Karpas-422 (cell line): ENCODE measurements at regions not wholly inside any gene's neighbourhood (a gene's known extent, or its start where the extent isn't known, plus 50 kb on each side); places are given as distances from the start of the nearest gene placed in this dataset.
"Not testable (repeated sequence)": the region's sequence is repeated elsewhere in the genome, so short reads cannot be mapped to it uniquely, and the experiment has no call there.

Experiments
- DNase-seq: peaks from one replicate; pipeline ENCODE4 v3.0.0-alpha.2; 2015
- H2AFZ ChIP-seq: fragments of 200-600 bp; sonication (generic); 2 replicates; pipeline ENCODE4 v1.6.1; 2014; ENCODE audit warnings: antibody characterized with exemption, low read length, mixed read lengths
- H3K27ac ChIP-seq: fragments of 200-600 bp; sonication (generic); 2 replicates; pipeline ENCODE4 v1.5.1; 2014; ENCODE audit warnings: mild to moderate bottlenecking, low read length, moderate library complexity
- H3K27me3 ChIP-seq: fragments of 200-600 bp; sonication (generic); 2 replicates; pipeline ENCODE4 v1.6.1; 2014; ENCODE audit warnings: low read length, mixed read lengths
- H3K36me3 ChIP-seq: fragments of 200-600 bp; sonication (generic); 2 replicates; pipeline ENCODE4 v1.6.1; 2014; ENCODE audit warnings: low read length, mixed read lengths; ENCODE audit not compliant: insufficient read depth
- H3K4me1 ChIP-seq: fragments of 200-600 bp; sonication (generic); 2 replicates; pipeline ENCODE4 v1.6.1; 2014; ENCODE audit warnings: mild to moderate bottlenecking, low read length, mixed read lengths
- H3K4me2 ChIP-seq: fragments of 200-600 bp; sonication (generic); 2 replicates; pipeline ENCODE4 v1.6.1; 2014; ENCODE audit warnings: low read length, low read depth, mild to moderate bottlenecking; ENCODE audit not compliant: poor library complexity, severe bottlenecking
- H3K4me3 ChIP-seq: fragments of 200-600 bp; sonication (generic); 2 replicates; pipeline ENCODE4 v1.5.1; 2014; ENCODE audit warnings: mild to moderate bottlenecking, antibody characterized with exemption, low read length, mixed read lengths
- H3K79me2 ChIP-seq: fragments of 200-600 bp; sonication (generic); 2 replicates; pipeline ENCODE4 v1.6.1; 2014; ENCODE audit warnings: mild to moderate bottlenecking, low read length, mixed read lengths
- H3K9ac ChIP-seq: fragments of 200-600 bp; sonication (generic); 2 replicates; pipeline ENCODE4 v1.6.0; 2014; ENCODE audit warnings: low read length
- H3K9me2 ChIP-seq: fragments of 200-600 bp; sonication (generic), shearing (Covaris generic); replicated peaks from 2 replicates; pipeline ENCODE4 v1.6.0; 2014; ENCODE audit warnings: mild to moderate bottlenecking, low read length, moderate library complexity; ENCODE audit not compliant: insufficient read depth
- H3K9me3 ChIP-seq: fragments of 300-700, 200-600 bp; sonication (generic); 2 replicates; pipeline ENCODE4 v1.6.1; 2014; ENCODE audit warnings: low read length, mixed read lengths
- H4K20me1 ChIP-seq: fragments of 200-600 bp; sonication (generic); 2 replicates; pipeline ENCODE4 v1.6.1; 2014; ENCODE audit warnings: mild to moderate bottlenecking, antibody characterized with exemption, low read length, low read depth; ENCODE audit not compliant: insufficient read depth

GRCh38 chr10:78096486-78096885 lies 62.8 kb downstream of the RPS24 start:
- H3K36me3 ChIP-seq, H3K27ac ChIP-seq, H4K20me1 ChIP-seq, H3K4me3 ChIP-seq, H3K9me2 ChIP-seq, DNase-seq, H2AFZ ChIP-seq, H3K9me3 ChIP-seq, H3K4me1 ChIP-seq, H3K79me2 ChIP-seq, H3K27me3 ChIP-seq, H3K9ac ChIP-seq, H3K4me2 ChIP-seq: not testable (repeated sequence)

GRCh38 chr10:78102593-78102992 lies 68.9 kb downstream of the RPS24 start:
- not testable (repeated sequence) for H3K27me3 ChIP-seq, H4K20me1 ChIP-seq, H3K9me3 ChIP-seq, H3K4me1 ChIP-seq, DNase-seq, H3K36me3 ChIP-seq, H3K4me3 ChIP-seq, H3K9me2 ChIP-seq, H3K27ac ChIP-seq, H3K4me2 ChIP-seq, H2AFZ ChIP-seq, H3K79me2 ChIP-seq, H3K9ac ChIP-seq

GRCh38 chr10:78109210-78109609 lies 75.5 kb downstream of the RPS24 start:
- no peak overlapping the region for H3K27ac ChIP-seq
- no peak for DNase-seq
- no peaks in the 10 kb centered on the region for H3K4me1 ChIP-seq
- no peaks in the 10 kb centered on the region for H3K27me3 ChIP-seq
- H4K20me1 ChIP-seq, result no peaks in the 10 kb centered on the region
- H3K9ac ChIP-seq, result no peak overlapping the region
- no peak overlapping the region for H3K4me2 ChIP-seq
- no peak overlapping the region for H2AFZ ChIP-seq
- H3K36me3 ChIP-seq, result no peaks in the 10 kb centered on the region
- H3K9me2 ChIP-seq, result no peaks in the 10 kb centered on the region
- no peak overlapping the region for H3K4me3 ChIP-seq
- H3K79me2 ChIP-seq, result no peaks in the 10 kb centered on the region
- H3K9me3 ChIP-seq, result no peaks in the 10 kb centered on the region

GRCh38 chr10:78115135-78115853 lies 81.6 kb downstream of the RPS24 start:
- Histone ChIP-seq H3K9ac (no peak overlapping the region), H4K20me1 (no peaks in the 10 kb centered on the region), H3K9me3 (no peaks in the 10 kb centered on the region), H3K27ac (no peak overlapping the region), H3K4me2 (no peak overlapping the region), H3K79me2 (no peaks in the 10 kb centered on the region), H3K4me3 (no peak overlapping the region), H2AFZ (no peak overlapping the region), H3K27me3 (no peaks in the 10 kb centered on the region), H3K36me3 (no peaks in the 10 kb centered on the region), H3K9me2 (no peaks in the 10 kb centered on the region), H3K4me1 (no peaks in the 10 kb centered on the region)
- DNase-seq, result no peak

GRCh38 chr10:78116361-78116760 lies 82.7 kb downstream of the RPS24 start:
- DNase-seq, result no peak
- H3K4me2 ChIP-seq, result no peak overlapping the region
- H2AFZ ChIP-seq, result no peak overlapping the region
- no peaks in the 10 kb centered on the region; the same call in 1 of the 2 replicates for H3K9me3 ChIP-seq
- no peaks in the 10 kb centered on the region for H3K36me3 ChIP-seq
- no peaks in the 10 kb centered on the region for H4K20me1 ChIP-seq
- no peaks in the 10 kb centered on the region for H3K4me1 ChIP-seq
- H3K9ac ChIP-seq, result no peak overlapping the region
- H3K27ac ChIP-seq, result no peak overlapping the region
- no peaks in the 10 kb centered on the region for H3K9me2 ChIP-seq
- no peaks in the 10 kb centered on the region for H3K79me2 ChIP-seq
- H3K4me3 ChIP-seq, result no peak overlapping the region
- H3K27me3 ChIP-seq, result no peaks in the 10 kb centered on the region

GRCh38 chr10:78118591-78118990 lies 84.9 kb downstream of the RPS24 start:
- Histone ChIP-seq H3K9me2 (no peaks in the 10 kb centered on the region), H3K9me3 (peaks cover 9% of the 10 kb centered on the region), H4K20me1 (no peaks in the 10 kb centered on the region), H3K4me2 (no peak overlapping the region), H2AFZ (no peak overlapping the region), H3K27me3 (no peaks in the 10 kb centered on the region), H3K9ac (no peak overlapping the region), H3K36me3 (no peaks in the 10 kb centered on the region), H3K4me3 (no peak overlapping the region), H3K79me2 (no peaks in the 10 kb centered on the region), H3K4me1 (no peaks in the 10 kb centered on the region), H3K27ac (no peak overlapping the region)
- no peak for DNase-seq

- Histone ChIP-seq H3K9ac (no peak overlapping the region), H3K79me2 (no peaks in the 10 kb centered on the region), H3K27ac (no peak overlapping the region), H3K36me3 (no peaks in the 10 kb centered on the region), H3K4me2 (no peak overlapping the region), H3K4me3 (no peak overlapping the region), H2AFZ (no peak overlapping the region), H3K27me3 (no peaks in the 10 kb centered on the region; the same call in 1 of the 2 replicates), H3K9me3 (peaks cover 9% of the 10 kb centered on the region), H3K9me2 (no peaks in the 10 kb centered on the region; the same call in 1 of the 2 replicates), H4K20me1 (no peaks in the 10 kb centered on the region), H3K4me1 (no peaks in the 10 kb centered on the region)
- DNase-seq, result no peak
Observed at GRCh38 chr10:78121801-78122200, 88.1 kb downstream of the RPS24 start.

GRCh38 chr10:78124167-78124566 lies 90.5 kb downstream of the RPS24 start:
- Histone ChIP-seq H3K27me3 (no peaks in the 10 kb centered on the region; the same call in 1 of the 2 replicates), H3K9ac (no peak overlapping the region), H3K27ac (no peak overlapping the region), H3K9me3 (peaks cover 9% of the 10 kb centered on the region), H2AFZ (no peak overlapping the region), H3K4me1 (no peaks in the 10 kb centered on the region), H3K79me2 (no peaks in the 10 kb centered on the region), H3K9me2 (no peaks in the 10 kb centered on the region; the same call in 1 of the 2 replicates), H3K4me2 (no peak overlapping the region), H3K4me3 (no peak overlapping the region), H3K36me3 (no peaks in the 10 kb centered on the region), H4K20me1 (no peaks in the 10 kb centered on the region)
- no peak for DNase-seq
